H1 (cell line): ENCODE measurements at regions not wholly inside any gene's neighbourhood (a gene's known extent, or its start where the extent isn't known, plus 50 kb on each side); places are given as distances from the start of the nearest gene placed in this dataset.

Experiments
- CTCF ChIA-PET: fragments of 300-600 bp; sonication (Branson Sonifier 250); formaldehyde crosslinking; loops from one replicate; lab custom pipeline; 2021; ENCODE audit not compliant: partially characterized antibody; lab: Charles Lee
- POLR2A ChIA-PET: fragments of 300-600 bp; sonication (Branson Sonifier 250); formaldehyde crosslinking; loops from one replicate; lab custom pipeline; 2021; ENCODE audit warnings: inconsistent platforms; ENCODE audit not compliant: partially characterized antibody; lab: Charles Lee
- DNase-seq, 2 experiments: peaks; one replicate each; pipeline versions ENCODE4 v3.0.0 to v3.0.0-alpha.2; 2010 to 2022; ENCODE audit warnings: low spot score in 2 of 2, low read depth in 1 of 2, mixed read lengths in 1 of 2
- FAIRE-seq: peaks from 2 replicates; lab custom pipeline; 2011; peaks lifted over from hg19 to GRCh38; lab: Jason Lieb, UNC
- H2AFZ ChIP-seq: 2 replicates; pipeline ENCODE4 v1.8.1; 2012; ENCODE audit warnings: low read length, inconsistent platforms
- H2AK5ac ChIP-seq: 2 replicates; pipeline ENCODE4 v1.6.1; 2013; ENCODE audit warnings: low read depth, low read length
- H2BK120ac ChIP-seq: replicated peaks from 2 replicates; pipeline ENCODE3; 2013; ENCODE audit warnings: low read depth, low read length, inconsistent platforms
- H2BK12ac ChIP-seq: 2 replicates; pipeline ENCODE4 v1.6.1; 2013; ENCODE audit warnings: low read depth, low read length
- H2BK15ac ChIP-seq: 2 replicates; pipeline ENCODE4 v1.6.1; 2013; ENCODE audit warnings: low read length
- H2BK20ac ChIP-seq: 2 replicates; pipeline ENCODE4 v1.6.1; 2013; ENCODE audit warnings: low read length
- H2BK5ac ChIP-seq: 2 replicates; pipeline ENCODE4 v1.6.1; 2013; ENCODE audit warnings: low read depth, low read length
- H3K14ac ChIP-seq: 2 replicates; pipeline ENCODE4 v1.6.1; 2013; ENCODE audit warnings: inconsistent platforms; ENCODE audit not compliant: insufficient read length
- H3K18ac ChIP-seq: 2 replicates; pipeline ENCODE4 v1.6.1; 2013; ENCODE audit warnings: low read length; ENCODE audit errors: extremely low read depth
- H3K23ac ChIP-seq: 2 replicates; pipeline ENCODE4 v1.6.1; 2013; ENCODE audit warnings: inconsistent platforms; ENCODE audit not compliant: insufficient read length
- H3K23me2 ChIP-seq: 2 replicates; pipeline ENCODE4 v1.6.1; 2013; ENCODE audit warnings: low read depth, low read length
- H3K27ac ChIP-seq: 2 replicates; pipeline ENCODE4 v1.6.1; 2011; ENCODE audit warnings: low read depth, low read length, inconsistent platforms
- H3K27me3 ChIP-seq, 4 experiments: replicated peaks in 1 of 4; 1 replicate in 1 of 4; 2 replicates in 3 of 4; pipeline versions ENCODE4 v1.6.1 to v1.8.1; 2011 to 2013; ENCODE audit warnings: low read length in 3 of 4, mild to moderate bottlenecking in 3 of 4, inconsistent platforms in 2 of 4, mixed read lengths in 2 of 4, moderate library complexity in 1 of 4; ENCODE audit not compliant: control insufficient read depth in 3 of 4, insufficient read depth in 3 of 4; ENCODE audit errors: extremely low read depth in 1 of 4
- H3K36me3 ChIP-seq, 4 experiments: 2 replicates each; pipeline versions ENCODE4 v1.6.1 to v1.8.1; 2011 to 2013; ENCODE audit warnings: mild to moderate bottlenecking in 4 of 4, low read length in 3 of 4, moderate library complexity in 2 of 4, control low read depth in 1 of 4, inconsistent platforms in 1 of 4; ENCODE audit not compliant: insufficient read depth in 4 of 4, control insufficient read depth in 2 of 4
- H3K4ac ChIP-seq: replicated peaks from 2 replicates; pipeline ENCODE3; 2013; ENCODE audit warnings: low read length, low read depth, mixed read lengths, inconsistent platforms; ENCODE audit not compliant: insufficient read length
- H3K4me1 ChIP-seq, 4 experiments: replicated peaks in 1 of 4; 1 replicate in 1 of 4; 2 replicates in 3 of 4; pipeline versions ENCODE4 v1.6.1 to v1.8.1; 2011 to 2013; ENCODE audit warnings: low read length in 3 of 4, inconsistent platforms in 2 of 4, mixed read lengths in 1 of 4; ENCODE audit not compliant: insufficient read depth in 4 of 4, control insufficient read depth in 3 of 4
- H3K4me2 ChIP-seq, 2 experiments: 2 replicates each; pipeline versions ENCODE4 v1.6.1 to v1.8.1; 2011 to 2013; ENCODE audit warnings: low read depth in 2 of 2, low read length in 2 of 2, control low read depth in 1 of 2, inconsistent platforms in 1 of 2, mild to moderate bottlenecking in 1 of 2; ENCODE audit not compliant: insufficient read depth in 1 of 2
- H3K4me3 ChIP-seq, 4 experiments: fragments of 200-600, 300-600 bp in 1 of 4; sonication (generic), shearing (Covaris generic), sonication (Bioruptor Twin) in 1 of 4; 2 replicates each; pipeline versions ENCODE4 v1.5.1 to v1.8.1; 2011 to 2016; ENCODE audit warnings: low read length in 4 of 4, low read depth in 3 of 4, control low read depth in 2 of 4, inconsistent platforms in 2 of 4, mild to moderate bottlenecking in 2 of 4, mixed read lengths in 1 of 4, moderate library complexity in 1 of 4; ENCODE audit not compliant: insufficient read depth in 2 of 4; ENCODE audit errors: extremely low read depth in 1 of 4
- H3K56ac ChIP-seq: replicated peaks from 2 replicates; pipeline ENCODE3; 2013; ENCODE audit warnings: low read depth, mild to moderate bottlenecking, mixed read lengths, low read length, inconsistent platforms; ENCODE audit not compliant: insufficient read length
- H3K79me1 ChIP-seq: 2 replicates; pipeline ENCODE4 v1.6.1; 2013; ENCODE audit warnings: low read depth, low read length, control low read depth
- H3K79me2 ChIP-seq, 2 experiments: 2 replicates each; pipeline versions ENCODE4 v1.6.1 to v1.8.1; 2012 to 2013; ENCODE audit warnings: low read length in 2 of 2, mild to moderate bottlenecking in 2 of 2, inconsistent platforms in 1 of 2; ENCODE audit not compliant: insufficient read depth in 2 of 2, control insufficient read depth in 1 of 2
- H3K9ac ChIP-seq, 4 experiments: replicated peaks in 1 of 4; 1 replicate in 1 of 4; 2 replicates in 3 of 4; pipeline versions ENCODE4 v1.6.1 to v1.8.1; 2011 to 2013; ENCODE audit warnings: low read depth in 3 of 4, low read length in 3 of 4, control low read depth in 2 of 4, mild to moderate bottlenecking in 2 of 4, moderate library complexity in 2 of 4, inconsistent platforms in 1 of 4; ENCODE audit errors: extremely low read depth in 1 of 4
- H3K9me3 ChIP-seq, 2 experiments: 2 replicates each; pipeline versions ENCODE4 v1.6.1 to v1.8.1; 2012 to 2013; ENCODE audit warnings: mild to moderate bottlenecking in 2 of 2, moderate library complexity in 2 of 2, control low read depth in 1 of 2, inconsistent platforms in 1 of 2, low read depth in 1 of 2, low read length in 1 of 2, mixed read lengths in 1 of 2; ENCODE audit not compliant: insufficient read depth in 2 of 2
- H4K20me1 ChIP-seq, 2 experiments: replicated peaks in 1 of 2; 2 replicates each; pipeline versions ENCODE3 to v1.8.1; 2011 to 2013; ENCODE audit warnings: inconsistent platforms in 2 of 2, low read length in 2 of 2, mild to moderate bottlenecking in 1 of 2; ENCODE audit not compliant: insufficient read depth in 2 of 2, control insufficient read depth in 1 of 2
- H4K5ac ChIP-seq: 2 replicates; pipeline ENCODE4 v1.6.1; 2013; ENCODE audit warnings: low read length, low read depth, mixed read lengths, inconsistent platforms; ENCODE audit not compliant: insufficient read length
- H4K8ac ChIP-seq: 2 replicates; pipeline ENCODE4 v1.8.0; 2013; ENCODE audit warnings: mild to moderate bottlenecking, moderate library complexity, low read length, inconsistent platforms; ENCODE audit not compliant: insufficient read depth; ENCODE audit errors: extremely low read depth
- H4K91ac ChIP-seq: replicated peaks from 2 replicates; pipeline ENCODE3; 2013; ENCODE audit warnings: low read length, mixed read lengths, inconsistent platforms; ENCODE audit not compliant: insufficient read length
- CHD2 ChIP-seq: IDR thresholded peaks from 2 replicates; pipeline ENCODE4 v1.6.1; 2012; ENCODE audit warnings: low read length, improper control_type of control experiment
- EZH2 ChIP-seq: fragments of 200-600 bp; sonication (generic); IDR thresholded peaks from 2 replicates; pipeline ENCODE4 v1.7.1; 2012; ENCODE audit warnings: low read depth, mild to moderate bottlenecking, moderate library complexity, low read length, inconsistent platforms; ENCODE audit not compliant: severe bottlenecking
- TAF7 ChIP-seq: optimal IDR thresholded peaks from 2 replicates; pipeline ENCODE3; 2011; ENCODE audit warnings: low read depth, mild to moderate bottlenecking, inconsistent platforms, low read length, moderate library complexity, borderline replicate concordance

DNA sequence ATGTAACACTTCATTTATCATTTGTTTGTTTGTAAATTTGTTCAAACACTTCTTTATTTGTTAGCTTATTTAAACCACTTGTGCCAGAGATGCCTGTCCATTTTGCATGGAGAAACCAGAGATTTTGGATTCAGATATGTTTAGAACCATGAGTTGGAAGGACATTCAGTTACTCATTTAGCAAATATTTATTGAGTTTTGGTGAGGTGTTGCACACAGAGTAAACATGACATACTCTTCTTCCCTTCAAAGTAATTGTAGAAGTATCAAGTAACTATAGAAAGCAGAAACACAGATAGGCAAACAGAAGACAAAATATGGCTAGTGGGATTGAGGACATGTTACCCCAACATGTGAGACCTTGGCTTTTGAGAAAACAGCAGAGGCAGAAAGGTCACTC lies 136.8 kb upstream of the USP25 start:
- H4K5ac ChIP-seq: no peak overlapping the region
- H3K36me3 ChIP-seq: no peaks in the 10 kb centered on the region
- H3K27me3 ChIP-seq: no peaks in the 10 kb centered on the region
- no peak for FAIRE-seq
- no peak for DNase-seq
- no peak overlapping the region for H3K27ac ChIP-seq
- no peak overlapping the region for H3K4me3 ChIP-seq
- no peaks in the 10 kb centered on the region for H4K20me1 ChIP-seq
- CTCF ChIA-PET: interaction anchor here (0.6 to 1.7 kb wide), 7 partner anchors 15 to 398 kb away, joined by 3 to 6 read pairs (median 3); no protein-coding TSS in a partner anchor
- H2BK120ac ChIP-seq: no peak overlapping the region
- no peak overlapping the region for H3K9ac ChIP-seq
- H3K79me2 ChIP-seq: no peaks in the 10 kb centered on the region
- H3K9me3 ChIP-seq: no peaks in the 10 kb centered on the region
- no peak overlapping the region for H2BK5ac ChIP-seq
- H3K23ac ChIP-seq: no peak overlapping the region
- H2BK12ac ChIP-seq: no peak overlapping the region
- H2BK20ac ChIP-seq: no peak overlapping the region
- H3K18ac ChIP-seq: no peak overlapping the region
- H4K8ac ChIP-seq: no peak overlapping the region
- H3K4ac ChIP-seq: no peak overlapping the region
- no peak overlapping the region for H2AFZ ChIP-seq
- H3K4me2 ChIP-seq: no peak overlapping the region
- no peaks in the 10 kb centered on the region for H3K79me1 ChIP-seq
- no peak overlapping the region for H2BK15ac ChIP-seq
- POLR2A ChIA-PET: no interaction called here
- no peak overlapping the region for H3K56ac ChIP-seq
- H3K14ac ChIP-seq: no peak overlapping the region
- H4K91ac ChIP-seq: no peak overlapping the region
- no peak overlapping the region for H2AK5ac ChIP-seq
- H3K23me2 ChIP-seq: no peaks in the 10 kb centered on the region
- no peaks in the 10 kb centered on the region for H3K4me1 ChIP-seq
- TF ChIP-seq TAF7: no peak
- no peak for TF ChIP-seq EZH2
- no peak for TF ChIP-seq CHD2
